IMR-90 (cell line): ENCODE measurements at regions not wholly inside any gene's neighbourhood (a gene's known extent, or its start where the extent isn't known, plus 50 kb on each side); places are given as distances from the start of the nearest gene placed in this dataset.

ENCODE experiments used
- ATAC-seq: fragments of 200-7000 bp; cut with Tn5 transposase; 2 replicates; pipeline ENCODE4 v1.9.1; 2020; ENCODE audit warnings: low read depth, mild to moderate bottlenecking, moderate library complexity
- BruUV-seq: library from RNA; stranded (reverse); fragments of 400-500 nt; replicated peaks from 2 replicates; lab custom pipeline; 2021; lab: Mats Ljungman, UMichigan
- CTCF ChIA-PET: fragments of 300-600 bp; formaldehyde crosslinking; extraction: SDS; loops from one replicate; lab custom pipeline; 2021; ENCODE audit warnings: antibody characterized with exemption; lab: Yijun Ruan, JAX
- POLR2A ChIA-PET: fragments of 300-600 bp; sonication (Branson Sonifier 250); formaldehyde crosslinking; loops from one replicate; lab custom pipeline; 2022; ENCODE audit warnings: antibody characterized with exemption; ENCODE audit not compliant: unreplicated experiment; lab: Charles Lee
- DNase-seq: peaks from one replicate; pipeline ENCODE4 v3.0.0; 2013
- H2AFZ ChIP-seq: replicated peaks from 2 replicates; pipeline ENCODE3; 2013; ENCODE audit warnings: low read length, mild to moderate bottlenecking; ENCODE audit not compliant: poor library complexity
- H2AK5ac ChIP-seq: 2 replicates; pipeline ENCODE4 v1.6.1; 2013; ENCODE audit warnings: low read depth, low read length, inconsistent platforms
- H2AK9ac ChIP-seq: replicated peaks from 2 replicates; pipeline ENCODE3; 2013; ENCODE audit warnings: mild to moderate bottlenecking, low read depth, low read length, moderate library complexity; ENCODE audit not compliant: poor library complexity
- H2BK120ac ChIP-seq: 2 replicates; pipeline ENCODE4 v1.6.1; 2013; ENCODE audit warnings: low read depth, low read length, inconsistent platforms
- H2BK15ac ChIP-seq: 3 replicates; pipeline ENCODE4 v1.6.1; 2013; ENCODE audit warnings: low read depth, low read length, inconsistent platforms
- H2BK20ac ChIP-seq: 2 replicates; pipeline ENCODE4 v1.6.1; 2013; ENCODE audit warnings: low read depth, mild to moderate bottlenecking, inconsistent platforms, low read length, moderate library complexity
- H2BK5ac ChIP-seq: 2 replicates; pipeline ENCODE4 v1.6.1; 2013; ENCODE audit warnings: mild to moderate bottlenecking, low read depth, low read length, inconsistent platforms; ENCODE audit not compliant: poor library complexity, severe bottlenecking
- H3K14ac ChIP-seq: replicated peaks from 2 replicates; pipeline ENCODE4 v1.6.1; 2013; ENCODE audit warnings: low read depth, low read length, inconsistent platforms
- H3K18ac ChIP-seq: 2 replicates; pipeline ENCODE4 v1.6.1; 2013; ENCODE audit warnings: low read depth, low read length, control low read depth
- H3K23ac ChIP-seq: 2 replicates; pipeline ENCODE4 v1.6.1; 2013; ENCODE audit warnings: low read depth, low read length, inconsistent platforms
- H3K27ac ChIP-seq: 2 replicates; pipeline ENCODE4 v1.5.1; 2013; ENCODE audit warnings: mild to moderate bottlenecking, control low read depth, low read length; ENCODE audit not compliant: insufficient read depth
- H3K27me3 ChIP-seq: 2 replicates; pipeline ENCODE4 v1.6.1; 2013; ENCODE audit warnings: low read length; ENCODE audit not compliant: control insufficient read depth, insufficient read depth
- H3K36me3 ChIP-seq: 2 replicates; pipeline ENCODE4 v1.6.1; 2013; ENCODE audit warnings: low read length, mixed read lengths; ENCODE audit not compliant: control insufficient read depth, insufficient read depth
- H3K4ac ChIP-seq: 2 replicates; pipeline ENCODE4 v1.6.1; 2013; ENCODE audit warnings: low read depth, low read length, inconsistent platforms
- H3K4me1 ChIP-seq: 2 replicates; pipeline ENCODE4 v1.6.1; 2013; ENCODE audit warnings: low read length, mixed read lengths; ENCODE audit not compliant: control insufficient read depth, insufficient read depth
- H3K4me2 ChIP-seq: 2 replicates; pipeline ENCODE4 v1.6.1; 2013; ENCODE audit warnings: low read depth, mild to moderate bottlenecking, control low read depth, low read length, moderate library complexity
- H3K4me3 ChIP-seq: 2 replicates; pipeline ENCODE4 v1.5.1; 2013; ENCODE audit warnings: low read depth, mild to moderate bottlenecking, control low read depth, low read length, moderate library complexity; ENCODE audit not compliant: insufficient read depth
- H3K56ac ChIP-seq: 2 replicates; pipeline ENCODE4 v1.6.1; 2013; ENCODE audit warnings: low read length, inconsistent platforms; ENCODE audit not compliant: insufficient read depth; ENCODE audit errors: extremely low read depth
- H3K79me1 ChIP-seq, 2 experiments: 2 replicates each; pipeline ENCODE4 v1.6.1; 2013; ENCODE audit warnings: low read length in 2 of 2, inconsistent platforms in 1 of 2, low read depth in 1 of 2
- H3K9ac ChIP-seq: 2 replicates; pipeline ENCODE4 v1.6.1; 2013; ENCODE audit warnings: low read depth, low read length, control low read depth
- H3K9me1 ChIP-seq: 2 replicates; pipeline ENCODE4 v1.6.1; 2013; ENCODE audit warnings: low read length, inconsistent platforms; ENCODE audit not compliant: insufficient read depth
- H3K9me3 ChIP-seq: 2 replicates; pipeline ENCODE4 v1.6.1; 2013; ENCODE audit warnings: low read length; ENCODE audit not compliant: control insufficient read depth, insufficient read depth
- H4K20me1 ChIP-seq: 2 replicates; pipeline ENCODE4 v1.6.1; 2013; ENCODE audit warnings: low read length, inconsistent platforms; ENCODE audit not compliant: insufficient read depth
- H4K5ac ChIP-seq: 2 replicates; pipeline ENCODE4 v1.6.1; 2013; ENCODE audit warnings: mild to moderate bottlenecking, low read depth, low read length, control low read depth
- H4K8ac ChIP-seq, 2 experiments: 2 replicates each; pipeline ENCODE4 v1.6.1; 2013; ENCODE audit warnings: low read depth in 2 of 2, low read length in 2 of 2, control low read depth in 1 of 2, inconsistent platforms in 1 of 2
- H4K91ac ChIP-seq: 2 replicates; pipeline ENCODE4 v1.6.1; 2013; ENCODE audit warnings: low read depth, low read length, inconsistent platforms; ENCODE audit not compliant: insufficient read depth
- BHLHE40 ChIP-seq: fragments of 150-350 bp; IDR thresholded peaks from 2 replicates; pipeline ENCODE4 v1.6.1; 2016; ENCODE audit warnings: mild to moderate bottlenecking, low read depth, low read length
- CEBPB ChIP-seq: IDR thresholded peaks from 2 replicates; pipeline ENCODE4 v1.6.1; 2012; ENCODE audit warnings: low read depth, low read length, improper control_type of control experiment
- CHD1 ChIP-seq: IDR thresholded peaks from 2 replicates; pipeline ENCODE4 v1.6.1; 2012; ENCODE audit warnings: low read depth, low read length, improper control_type of control experiment
- CTCF ChIP-seq: conservative IDR thresholded peaks from 2 replicates; pipeline ENCODE4 v1.5.1; 2012; ENCODE audit warnings: mild to moderate bottlenecking, low read depth, low read length, improper control_type of control experiment
- FOS ChIP-seq: fragments of 150-350 bp; IDR thresholded peaks from 2 replicates; pipeline ENCODE4 v1.6.1; 2016; ENCODE audit warnings: low read depth, low read length
- MAZ ChIP-seq: IDR thresholded peaks from 2 replicates; pipeline ENCODE4 v1.6.1; 2012; ENCODE audit warnings: low read depth, mild to moderate bottlenecking, low read length, improper control_type of control experiment, moderate library complexity, borderline replicate concordance
- MXI1 ChIP-seq: IDR thresholded peaks from 2 replicates; pipeline ENCODE4 v1.6.1; 2012; ENCODE audit warnings: low read depth, mild to moderate bottlenecking, low read length, moderate library complexity, borderline replicate concordance
- POLR2A ChIP-seq: IDR thresholded peaks from 2 replicates; pipeline ENCODE4 v1.6.1; 2012; ENCODE audit warnings: mild to moderate bottlenecking, low read depth, low read length
- RCOR1 ChIP-seq: IDR thresholded peaks from 2 replicates; pipeline ENCODE4 v1.6.1; 2012; ENCODE audit warnings: mild to moderate bottlenecking, low read length, improper control_type of control experiment; ENCODE audit not compliant: insufficient replicate concordance
- RFX5 ChIP-seq: IDR thresholded peaks from 2 replicates; pipeline ENCODE4 v1.8.0; 2012; ENCODE audit warnings: low read depth, mild to moderate bottlenecking, low read length, moderate library complexity
- USF2 ChIP-seq: fragments of 150-350 bp; IDR thresholded peaks from 2 replicates; pipeline ENCODE4 v1.6.1; 2017; ENCODE audit warnings: mild to moderate bottlenecking, antibody characterized with exemption, low read length, low read depth
- WGBS, 2 experiments: methylation state at CpG; one replicate each; pipeline versions ENCODE4 v1.1.5 to v1.1.7; 2013; ENCODE audit warnings: missing lambda C conversion rate in 2 of 2; ENCODE audit not compliant: insufficient read length in 1 of 2; ENCODE audit errors: extremely low coverage in 2 of 2; 5-methylcytosine and 5-hydroxymethylcytosine counted together
- dilution Hi-C: fragments of 300-500 bp; cut with HindIII; formaldehyde crosslinking; loops from one replicate; pipeline ENCODE4 v1.14.3; 2018; ENCODE audit warnings: low sequenced_read_pairs; ENCODE audit not compliant: unreplicated experiment
- in situ Hi-C: fragments of 300-500 bp; cut with MboI; formaldehyde crosslinking; loops from 3 replicates; pipeline ENCODE4 v1.14.3; 2019; ENCODE audit warnings: low sequenced_read_pairs, inconsistent platforms, mixed read lengths
- intact Hi-C: fragments of 100-400 bp; cut with micrococcal nuclease; formaldehyde crosslinking; loops from 2 replicates; pipeline ENCODE4 v1.10.0; 2022

- dilution Hi-C loops (no loop called here), in situ Hi-C loops (no loop called here), intact Hi-C loops (no loop called here)
- POLR2A ChIA-PET, result no interaction called here
- WGBS, 2 experiments, result no CpG with 5 or more reads among the region's 2 CpGs
- Histone ChIP-seq H2AK9ac (no peak overlapping the region), H2BK5ac (no peak overlapping the region), H3K27me3 (no peaks in the 10 kb centered on the region), H4K20me1 (no peaks in the 10 kb centered on the region), H2BK15ac (no peak overlapping the region), H3K56ac (no peak overlapping the region), H4K91ac (no peak overlapping the region), H3K4me2 (no peak overlapping the region), H3K36me3 (no peaks in the 10 kb centered on the region), H3K27ac (no peak overlapping the region), H2AFZ (no peak overlapping the region), H3K9me1 (no peaks in the 10 kb centered on the region), H3K14ac (no peak overlapping the region), H4K5ac (no peak overlapping the region), H3K4me3 (no peak overlapping the region), H2AK5ac (no peak overlapping the region), H3K79me1 (no peaks in the 10 kb centered on the region), H2BK20ac (no peak overlapping the region), H3K9ac (no peak overlapping the region), H3K9me3 (no peaks in the 10 kb centered on the region), H4K8ac (no peak overlapping the region), H2BK120ac (no peak overlapping the region), H3K18ac (no peak overlapping the region), H3K23ac (no peak overlapping the region), H3K4me1 (0 out of 2 replicates have a peak, but pooled peaks cover 2% of the 10 kb centered on the region), H3K4ac (no peak overlapping the region)
- TF ChIP-seq BHLHE40, result no peak
- TF ChIP-seq RCOR1, result no peak
- TF ChIP-seq USF2, result no peak
- no peak for TF ChIP-seq RFX5
- TF ChIP-seq CEBPB, result no peak
- TF ChIP-seq MXI1, result no peak
- no peak for TF ChIP-seq CHD1
- no peak for TF ChIP-seq FOS
- TF ChIP-seq CTCF, result no peak
- no peak for TF ChIP-seq MAZ
- no peak for TF ChIP-seq POLR2A
- BruUV-seq, result no TSS peak
- no peak for DNase-seq
- no peak for ATAC-seq
- CTCF ChIA-PET, result interaction anchor here (0.6 to 1.1 kb wide), 2 partner anchors 246 to 613 kb away, joined by 3 read pairs; no protein-coding TSS in a partner anchor
Measured at GRCh38 chr12:91852634-91853033, 293.0 kb downstream of the BTG1 start.
